CD14-positive monocyte (primary cell): ENCODE measurements at regions not wholly inside any gene's neighbourhood (a gene's known extent, or its start where the extent isn't known, plus 50 kb on each side); places are given as distances from the start of the nearest gene placed in this dataset.

ENCODE experiments used
- DNase-seq, 3 donors: peaks; one replicate each; pipeline ENCODE4 v3.0.0-alpha.2; 2011 to 2022
- H2AFZ ChIP-seq: 2 replicates; pipeline ENCODE4 v1.6.0; 2012; ENCODE audit warnings: mild to moderate bottlenecking, low read depth, low read length, inconsistent platforms; ENCODE audit not compliant: insufficient read depth, poor library complexity, severe bottlenecking
- H3K27ac ChIP-seq, 2 donors: 1 replicate in 1 of 2; 2 replicates in 1 of 2; pipeline ENCODE4 v1.5.1; 2012 to 2013; ENCODE audit warnings: low read length in 2 of 2, control low read depth in 1 of 2, inconsistent platforms in 1 of 2, low read depth in 1 of 2, mild to moderate bottlenecking in 1 of 2
- H3K27me3 ChIP-seq, 2 donors: one replicate each; pipeline versions ENCODE4 v1.6.0 to v1.6.1; 2011 to 2013; ENCODE audit warnings: low read length in 2 of 2; ENCODE audit not compliant: control insufficient read depth in 2 of 2, insufficient read depth in 2 of 2
- H3K36me3 ChIP-seq, 2 donors: replicated peaks in 1 of 2; 1 replicate in 1 of 2; 2 replicates in 1 of 2; pipeline versions ENCODE4 v1.5.1 to v1.6.1; 2012 to 2013; ENCODE audit warnings: low read length in 2 of 2, control low read depth in 1 of 2, inconsistent platforms in 1 of 2, mild to moderate bottlenecking in 1 of 2; ENCODE audit not compliant: insufficient read depth in 2 of 2, control insufficient read depth in 1 of 2
- H3K4me1 ChIP-seq, 2 donors: 1 replicate in 1 of 2; 2 replicates in 1 of 2; pipeline versions ENCODE4 v1.5.1 to v1.6.1; 2012 to 2013; ENCODE audit warnings: low read length in 2 of 2, control low read depth in 1 of 2, inconsistent platforms in 1 of 2, mild to moderate bottlenecking in 1 of 2, moderate library complexity in 1 of 2; ENCODE audit not compliant: insufficient read depth in 2 of 2, control insufficient read depth in 1 of 2
- H3K4me2 ChIP-seq: replicated peaks from 2 replicates; pipeline ENCODE3; 2012; ENCODE audit warnings: low read length, moderate library complexity, mild to moderate bottlenecking; ENCODE audit not compliant: poor library complexity, severe bottlenecking; ENCODE audit errors: extremely low read depth
- H3K4me3 ChIP-seq, 3 experiments: fragments of 200-600 bp in 1 of 3; sonication (generic) in 1 of 3; replicated peaks in 1 of 3; 1 replicate in 2 of 3; 2 replicates in 1 of 3; pipeline ENCODE4 v1.5.1; 2011 to 2013; ENCODE audit warnings: low read length in 3 of 3, mild to moderate bottlenecking in 3 of 3, control low read depth in 2 of 3, low read depth in 2 of 3, inconsistent platforms in 1 of 3, moderate library complexity in 1 of 3
- H3K79me2 ChIP-seq: 2 replicates; pipeline ENCODE4 v1.6.0; 2012; ENCODE audit warnings: mild to moderate bottlenecking, control low read depth, inconsistent platforms, low read length, moderate library complexity; ENCODE audit not compliant: insufficient read depth
- H3K9ac ChIP-seq: 2 replicates; pipeline ENCODE4 v1.6.0; 2017; ENCODE audit warnings: low read length, mild to moderate bottlenecking; ENCODE audit not compliant: insufficient read depth, poor library complexity, severe bottlenecking
- H3K9me3 ChIP-seq, 2 donors: replicated peaks in 1 of 2; 1 replicate in 1 of 2; 2 replicates in 1 of 2; pipeline versions ENCODE4 v1.5.1 to v1.6.1; 2012 to 2013; ENCODE audit warnings: low read length in 2 of 2, control low read depth in 1 of 2; ENCODE audit not compliant: control insufficient read depth in 1 of 2, insufficient read depth in 1 of 2
- H4K20me1 ChIP-seq: 2 replicates; pipeline ENCODE4 v1.6.0; 2012; ENCODE audit warnings: mild to moderate bottlenecking, low read length, control low read depth, moderate library complexity; ENCODE audit not compliant: insufficient read depth
- H3K27ac Mint-ChIP-seq, 7 donors: one replicate each; pipeline ENCODE4 v1.8.0; 2020; ENCODE audit warnings: mild to moderate bottlenecking in 7 of 7, mixed read lengths in 7 of 7, moderate library complexity in 6 of 7, inconsistent platforms in 2 of 7
- H3K27me3 Mint-ChIP-seq, 3 donors: one replicate each; pipeline ENCODE4 v1.8.0; 2021 to 2022; ENCODE audit warnings: low read depth in 3 of 3, mild to moderate bottlenecking in 3 of 3, mixed read lengths in 3 of 3, moderate library complexity in 3 of 3, inconsistent platforms in 1 of 3
- H3K36me3 Mint-ChIP-seq, 2 donors: one replicate each; pipeline ENCODE4 v1.8.0; 2020; ENCODE audit warnings: mixed read lengths in 2 of 2, inconsistent platforms in 1 of 2, mild to moderate bottlenecking in 1 of 2
- H3K4me1 Mint-ChIP-seq: one replicate; pipeline ENCODE4 v1.8.0; 2020; ENCODE audit warnings: mild to moderate bottlenecking, mixed read lengths
- H3K4me3 Mint-ChIP-seq, 2 donors: one replicate each; pipeline ENCODE4 v1.8.0; 2020; ENCODE audit warnings: mild to moderate bottlenecking in 2 of 2, mixed read lengths in 2 of 2, moderate library complexity in 1 of 2
- H3K9me3 Mint-ChIP-seq, 7 donors: one replicate each; pipeline ENCODE4 v1.8.0; 2020 to 2022; ENCODE audit warnings: mixed read lengths in 7 of 7, mild to moderate bottlenecking in 6 of 7, moderate library complexity in 6 of 7, inconsistent platforms in 2 of 7
- CTCF ChIP-seq: fragments of 200-600 bp; IDR thresholded peaks from one replicate; pipeline ENCODE4 v1.8.0; 2022; ENCODE audit warnings: antibody characterized with exemption, mild to moderate bottlenecking
- WGBS: methylation state at CpG from one replicate; pipeline ENCODE4 v1.1.5; 2013; ENCODE audit warnings: missing lambda C conversion rate; ENCODE audit not compliant: insufficient coverage; 5-methylcytosine and 5-hydroxymethylcytosine counted together
- intact Hi-C, 2 donors: fragments of 100-400 bp; cut with micrococcal nuclease; formaldehyde crosslinking; loops; one replicate each; pipeline versions ENCODE4 v1.15.0 to v1.15.1; 2023

- Histone ChIP-seq H3K27me3 (no peaks in the 10 kb centered on the region), H2AFZ (no peak overlapping the region), H3K36me3 (no peaks in the 10 kb centered on the region), H3K4me2 (no peak overlapping the region), H3K9ac (no peak overlapping the region), H3K79me2 (no peaks in the 10 kb centered on the region), H3K9me3 (peaks cover 0 to 6% of the 10 kb centered on the region in 2 donors), H4K20me1 (no peaks in the 10 kb centered on the region), H3K4me1 (no peaks in the 10 kb centered on the region), H3K27ac (no peak overlapping the region), H3K4me3 (no peak overlapping the region)
- H3K4me1 Mint-ChIP-seq, result no peaks in the 10 kb centered on the region
- no peak for DNase-seq
- H3K36me3 Mint-ChIP-seq, result no peaks in the 10 kb centered on the region
- no CpG with 5 or more reads among the region's 1 CpG for WGBS
- TF ChIP-seq CTCF, result no peak
- H3K27ac Mint-ChIP-seq, result no peak overlapping the region
- intact Hi-C loops, result no loop called here
- peaks cover 0 to 2% (median 0%) of the 10 kb centered on the region in 3 donors for H3K27me3 Mint-ChIP-seq
- H3K9me3 Mint-ChIP-seq, result peaks cover 0 to 4% (median 1%) of the 10 kb centered on the region in 7 donors
- no peak overlapping the region for H3K4me3 Mint-ChIP-seq
Measured at GRCh38 chr3:869269-869668, 223.6 kb upstream of the CNTN6 start.

- Histone ChIP-seq H3K79me2 (no peaks in the 10 kb centered on the region), H4K20me1 (no peaks in the 10 kb centered on the region), H3K27me3 (no peaks in the 10 kb centered on the region), H3K9ac (no peak overlapping the region), H3K4me1 (no peaks in the 10 kb centered on the region), H3K4me3 (no peak overlapping the region), H3K9me3 (peaks cover 0 to 6% of the 10 kb centered on the region in 2 donors), H3K4me2 (no peak overlapping the region), H2AFZ (no peak overlapping the region), H3K27ac (no peak overlapping the region), H3K36me3 (no peaks in the 10 kb centered on the region)
- no peaks in the 10 kb centered on the region for H3K4me1 Mint-ChIP-seq
- no peak overlapping the region for H3K27ac Mint-ChIP-seq
- WGBS, result no CpG with 5 or more reads among the region's 2 CpGs
- H3K27me3 Mint-ChIP-seq, result peaks cover 0 to 2% (median 0%) of the 10 kb centered on the region in 3 donors
- DNase-seq, result no peak
- no peak for TF ChIP-seq CTCF
- no peaks in the 10 kb centered on the region for H3K36me3 Mint-ChIP-seq
- intact Hi-C loops, result no loop called here
- no peak overlapping the region for H3K4me3 Mint-ChIP-seq
- H3K9me3 Mint-ChIP-seq, result peaks cover 0 to 6% (median 1%) of the 10 kb centered on the region in 7 donors
Measured at GRCh38 chr3:869734-870133, 223.1 kb upstream of the CNTN6 start.
